ENCODE measurements at regions not wholly inside any gene's neighbourhood (a gene's known extent, or its start where the extent isn't known, plus 50 kb on each side); places are given as distances from the start of the nearest gene placed in this dataset.

DNA sequence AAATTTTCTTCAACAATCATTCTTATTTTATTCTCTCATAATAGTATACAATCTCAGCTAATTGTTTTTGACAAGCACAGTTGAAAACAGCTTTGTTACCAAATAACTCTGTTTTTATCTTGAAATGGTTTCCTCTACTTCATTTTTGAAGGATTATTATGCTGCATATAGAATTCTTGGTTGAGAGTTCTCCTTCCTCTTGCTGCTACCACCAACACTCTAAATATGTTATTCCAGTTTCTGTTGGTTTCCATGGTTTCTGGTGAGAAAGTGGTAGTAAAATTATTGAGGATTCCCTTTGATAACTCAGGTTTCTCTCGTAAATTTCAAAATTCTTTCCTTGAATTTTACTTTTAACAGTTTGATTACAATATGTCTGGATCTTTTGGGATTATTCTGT is 1725.9 kb downstream of the PCDH9 start (continued):
- TF ChIP-seq, protein P1, sequence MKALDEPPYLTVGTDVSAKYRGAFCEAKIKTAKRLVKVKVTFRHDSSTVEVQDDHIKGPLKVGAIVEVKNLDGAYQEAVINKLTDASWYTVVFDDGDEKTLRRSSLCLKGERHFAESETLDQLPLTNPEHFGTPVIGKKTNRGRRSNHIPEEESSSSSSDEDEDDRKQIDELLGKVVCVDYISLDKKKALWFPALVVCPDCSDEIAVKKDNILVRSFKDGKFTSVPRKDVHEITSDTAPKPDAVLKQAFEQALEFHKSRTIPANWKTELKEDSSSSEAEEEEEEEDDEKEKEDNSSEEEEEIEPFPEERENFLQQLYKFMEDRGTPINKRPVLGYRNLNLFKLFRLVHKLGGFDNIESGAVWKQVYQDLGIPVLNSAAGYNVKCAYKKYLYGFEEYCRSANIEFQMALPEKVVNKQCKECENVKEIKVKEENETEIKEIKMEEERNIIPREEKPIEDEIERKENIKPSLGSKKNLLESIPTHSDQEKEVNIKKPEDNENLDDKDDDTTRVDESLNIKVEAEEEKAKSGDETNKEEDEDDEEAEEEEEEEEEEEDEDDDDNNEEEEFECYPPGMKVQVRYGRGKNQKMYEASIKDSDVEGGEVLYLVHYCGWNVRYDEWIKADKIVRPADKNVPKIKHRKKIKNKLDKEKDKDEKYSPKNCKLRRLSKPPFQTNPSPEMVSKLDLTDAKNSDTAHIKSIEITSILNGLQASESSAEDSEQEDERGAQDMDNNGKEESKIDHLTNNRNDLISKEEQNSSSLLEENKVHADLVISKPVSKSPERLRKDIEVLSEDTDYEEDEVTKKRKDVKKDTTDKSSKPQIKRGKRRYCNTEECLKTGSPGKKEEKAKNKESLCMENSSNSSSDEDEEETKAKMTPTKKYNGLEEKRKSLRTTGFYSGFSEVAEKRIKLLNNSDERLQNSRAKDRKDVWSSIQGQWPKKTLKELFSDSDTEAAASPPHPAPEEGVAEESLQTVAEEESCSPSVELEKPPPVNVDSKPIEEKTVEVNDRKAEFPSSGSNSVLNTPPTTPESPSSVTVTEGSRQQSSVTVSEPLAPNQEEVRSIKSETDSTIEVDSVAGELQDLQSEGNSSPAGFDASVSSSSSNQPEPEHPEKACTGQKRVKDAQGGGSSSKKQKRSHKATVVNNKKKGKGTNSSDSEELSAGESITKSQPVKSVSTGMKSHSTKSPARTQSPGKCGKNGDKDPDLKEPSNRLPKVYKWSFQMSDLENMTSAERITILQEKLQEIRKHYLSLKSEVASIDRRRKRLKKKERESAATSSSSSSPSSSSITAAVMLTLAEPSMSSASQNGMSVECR (CRISPR knock-in tag; IDR thresholded peaks at IDR 0.05; ENCODE audit: borderline replicate concordance) = no peak

DNA sequence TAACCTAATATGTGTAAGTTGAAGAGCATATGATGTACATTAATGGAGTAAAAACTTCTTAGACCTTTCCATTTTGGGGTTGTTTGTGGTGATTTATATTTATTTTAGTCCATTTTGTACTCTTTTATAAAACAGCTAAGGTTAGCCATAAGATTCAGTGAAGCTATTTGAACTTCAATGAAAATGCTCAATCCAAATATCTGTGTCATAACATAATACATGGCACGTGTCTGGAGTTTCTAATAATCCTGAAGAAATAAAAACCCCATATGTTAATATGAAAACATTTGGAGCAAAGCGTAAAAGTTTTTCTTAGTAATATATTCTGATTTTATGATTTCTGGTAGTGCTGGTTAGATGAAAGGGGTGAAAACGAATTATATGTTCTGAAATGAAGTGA is 1729.7 kb downstream of the PCDH9 start:
- no peak overlapping the region for H3K27ac Mint-ChIP-seq
- no peaks in the 10 kb centered on the region for H3K27me3 Mint-ChIP-seq (ENCODE audit: low read depth)
- no peaks in the 10 kb centered on the region for H3K36me3 Mint-ChIP-seq
- H3K9me3 Mint-ChIP-seq = peaks cover 11% of the 10 kb centered on the region
- no peak for DNase-seq (ENCODE audit: low spot score)
- ChIA-PET POLR2A (no interaction called here), CTCF (no interaction called here)
- H3K4me1 Mint-ChIP-seq = no peaks in the 10 kb centered on the region
- no peak overlapping the region for H3K4me3 Mint-ChIP-seq
- ATAC-seq = no peak
- TF ChIP-seq, protein P2, sequence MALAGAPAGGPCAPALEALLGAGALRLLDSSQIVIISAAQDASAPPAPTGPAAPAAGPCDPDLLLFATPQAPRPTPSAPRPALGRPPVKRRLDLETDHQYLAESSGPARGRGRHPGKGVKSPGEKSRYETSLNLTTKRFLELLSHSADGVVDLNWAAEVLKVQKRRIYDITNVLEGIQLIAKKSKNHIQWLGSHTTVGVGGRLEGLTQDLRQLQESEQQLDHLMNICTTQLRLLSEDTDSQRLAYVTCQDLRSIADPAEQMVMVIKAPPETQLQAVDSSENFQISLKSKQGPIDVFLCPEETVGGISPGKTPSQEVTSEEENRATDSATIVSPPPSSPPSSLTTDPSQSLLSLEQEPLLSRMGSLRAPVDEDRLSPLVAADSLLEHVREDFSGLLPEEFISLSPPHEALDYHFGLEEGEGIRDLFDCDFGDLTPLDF (CRISPR knock-in tag; IDR thresholded peaks at IDR 0.05) = no peak
- TF ChIP-seq, protein P3, sequence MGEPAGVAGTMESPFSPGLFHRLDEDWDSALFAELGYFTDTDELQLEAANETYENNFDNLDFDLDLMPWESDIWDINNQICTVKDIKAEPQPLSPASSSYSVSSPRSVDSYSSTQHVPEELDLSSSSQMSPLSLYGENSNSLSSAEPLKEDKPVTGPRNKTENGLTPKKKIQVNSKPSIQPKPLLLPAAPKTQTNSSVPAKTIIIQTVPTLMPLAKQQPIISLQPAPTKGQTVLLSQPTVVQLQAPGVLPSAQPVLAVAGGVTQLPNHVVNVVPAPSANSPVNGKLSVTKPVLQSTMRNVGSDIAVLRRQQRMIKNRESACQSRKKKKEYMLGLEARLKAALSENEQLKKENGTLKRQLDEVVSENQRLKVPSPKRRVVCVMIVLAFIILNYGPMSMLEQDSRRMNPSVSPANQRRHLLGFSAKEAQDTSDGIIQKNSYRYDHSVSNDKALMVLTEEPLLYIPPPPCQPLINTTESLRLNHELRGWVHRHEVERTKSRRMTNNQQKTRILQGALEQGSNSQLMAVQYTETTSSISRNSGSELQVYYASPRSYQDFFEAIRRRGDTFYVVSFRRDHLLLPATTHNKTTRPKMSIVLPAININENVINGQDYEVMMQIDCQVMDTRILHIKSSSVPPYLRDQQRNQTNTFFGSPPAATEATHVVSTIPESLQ (CRISPR knock-in tag; IDR thresholded peaks at IDR 0.05) = no peak
- TF ChIP-seq, protein P4, sequence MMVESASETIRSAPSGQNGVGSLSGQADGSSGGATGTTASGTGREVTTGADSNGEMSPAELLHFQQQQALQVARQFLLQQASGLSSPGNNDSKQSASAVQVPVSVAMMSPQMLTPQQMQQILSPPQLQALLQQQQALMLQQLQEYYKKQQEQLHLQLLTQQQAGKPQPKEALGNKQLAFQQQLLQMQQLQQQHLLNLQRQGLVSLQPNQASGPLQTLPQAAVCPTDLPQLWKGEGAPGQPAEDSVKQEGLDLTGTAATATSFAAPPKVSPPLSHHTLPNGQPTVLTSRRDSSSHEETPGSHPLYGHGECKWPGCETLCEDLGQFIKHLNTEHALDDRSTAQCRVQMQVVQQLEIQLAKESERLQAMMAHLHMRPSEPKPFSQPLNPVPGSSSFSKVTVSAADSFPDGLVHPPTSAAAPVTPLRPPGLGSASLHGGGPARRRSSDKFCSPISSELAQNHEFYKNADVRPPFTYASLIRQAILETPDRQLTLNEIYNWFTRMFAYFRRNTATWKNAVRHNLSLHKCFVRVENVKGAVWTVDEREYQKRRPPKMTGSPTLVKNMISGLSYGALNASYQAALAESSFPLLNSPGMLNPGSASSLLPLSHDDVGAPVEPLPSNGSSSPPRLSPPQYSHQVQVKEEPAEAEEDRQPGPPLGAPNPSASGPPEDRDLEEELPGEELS (CRISPR knock-in tag; IDR thresholded peaks at IDR 0.05) = no peak
- TF ChIP-seq ZBTB21 (CRISPR knock-in tag; IDR thresholded peaks at IDR 0.05; ENCODE audit: borderline replicate concordance) (no peak), ZNF138 (CRISPR knock-in tag; conservative IDR thresholded peaks at IDR 0.05) (no peak), NFE2L1 (CRISPR knock-in tag; IDR thresholded peaks at IDR 0.05) (no peak), JAZF1 (CRISPR knock-in tag; IDR thresholded peaks at IDR 0.05) (no peak), CREM (CRISPR knock-in tag; IDR thresholded peaks at IDR 0.05) (no peak), ZNF671 (CRISPR knock-in tag; IDR thresholded peaks at IDR 0.05) (no peak)
- TF ChIP-seq, protein P5, sequence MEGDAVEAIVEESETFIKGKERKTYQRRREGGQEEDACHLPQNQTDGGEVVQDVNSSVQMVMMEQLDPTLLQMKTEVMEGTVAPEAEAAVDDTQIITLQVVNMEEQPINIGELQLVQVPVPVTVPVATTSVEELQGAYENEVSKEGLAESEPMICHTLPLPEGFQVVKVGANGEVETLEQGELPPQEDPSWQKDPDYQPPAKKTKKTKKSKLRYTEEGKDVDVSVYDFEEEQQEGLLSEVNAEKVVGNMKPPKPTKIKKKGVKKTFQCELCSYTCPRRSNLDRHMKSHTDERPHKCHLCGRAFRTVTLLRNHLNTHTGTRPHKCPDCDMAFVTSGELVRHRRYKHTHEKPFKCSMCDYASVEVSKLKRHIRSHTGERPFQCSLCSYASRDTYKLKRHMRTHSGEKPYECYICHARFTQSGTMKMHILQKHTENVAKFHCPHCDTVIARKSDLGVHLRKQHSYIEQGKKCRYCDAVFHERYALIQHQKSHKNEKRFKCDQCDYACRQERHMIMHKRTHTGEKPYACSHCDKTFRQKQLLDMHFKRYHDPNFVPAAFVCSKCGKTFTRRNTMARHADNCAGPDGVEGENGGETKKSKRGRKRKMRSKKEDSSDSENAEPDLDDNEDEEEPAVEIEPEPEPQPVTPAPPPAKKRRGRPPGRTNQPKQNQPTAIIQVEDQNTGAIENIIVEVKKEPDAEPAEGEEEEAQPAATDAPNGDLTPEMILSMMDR (IDR thresholded peaks at IDR 0.05) = no peak
- TF ChIP-seq, protein P6, sequence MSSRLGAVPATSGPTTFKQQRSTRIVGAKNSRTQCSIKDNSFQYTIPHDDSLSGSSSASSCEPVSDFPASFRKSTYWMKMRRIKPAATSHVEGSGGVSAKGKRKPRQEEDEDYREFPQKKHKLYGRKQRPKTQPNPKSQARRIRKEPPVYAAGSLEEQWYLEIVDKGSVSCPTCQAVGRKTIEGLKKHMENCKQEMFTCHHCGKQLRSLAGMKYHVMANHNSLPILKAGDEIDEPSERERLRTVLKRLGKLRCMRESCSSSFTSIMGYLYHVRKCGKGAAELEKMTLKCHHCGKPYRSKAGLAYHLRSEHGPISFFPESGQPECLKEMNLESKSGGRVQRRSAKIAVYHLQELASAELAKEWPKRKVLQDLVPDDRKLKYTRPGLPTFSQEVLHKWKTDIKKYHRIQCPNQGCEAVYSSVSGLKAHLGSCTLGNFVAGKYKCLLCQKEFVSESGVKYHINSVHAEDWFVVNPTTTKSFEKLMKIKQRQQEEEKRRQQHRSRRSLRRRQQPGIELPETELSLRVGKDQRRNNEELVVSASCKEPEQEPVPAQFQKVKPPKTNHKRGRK (CRISPR knock-in tag; IDR thresholded peaks at IDR 0.05; ENCODE audit: borderline replicate concordance) = no peak
- TF ChIP-seq, protein P7, sequence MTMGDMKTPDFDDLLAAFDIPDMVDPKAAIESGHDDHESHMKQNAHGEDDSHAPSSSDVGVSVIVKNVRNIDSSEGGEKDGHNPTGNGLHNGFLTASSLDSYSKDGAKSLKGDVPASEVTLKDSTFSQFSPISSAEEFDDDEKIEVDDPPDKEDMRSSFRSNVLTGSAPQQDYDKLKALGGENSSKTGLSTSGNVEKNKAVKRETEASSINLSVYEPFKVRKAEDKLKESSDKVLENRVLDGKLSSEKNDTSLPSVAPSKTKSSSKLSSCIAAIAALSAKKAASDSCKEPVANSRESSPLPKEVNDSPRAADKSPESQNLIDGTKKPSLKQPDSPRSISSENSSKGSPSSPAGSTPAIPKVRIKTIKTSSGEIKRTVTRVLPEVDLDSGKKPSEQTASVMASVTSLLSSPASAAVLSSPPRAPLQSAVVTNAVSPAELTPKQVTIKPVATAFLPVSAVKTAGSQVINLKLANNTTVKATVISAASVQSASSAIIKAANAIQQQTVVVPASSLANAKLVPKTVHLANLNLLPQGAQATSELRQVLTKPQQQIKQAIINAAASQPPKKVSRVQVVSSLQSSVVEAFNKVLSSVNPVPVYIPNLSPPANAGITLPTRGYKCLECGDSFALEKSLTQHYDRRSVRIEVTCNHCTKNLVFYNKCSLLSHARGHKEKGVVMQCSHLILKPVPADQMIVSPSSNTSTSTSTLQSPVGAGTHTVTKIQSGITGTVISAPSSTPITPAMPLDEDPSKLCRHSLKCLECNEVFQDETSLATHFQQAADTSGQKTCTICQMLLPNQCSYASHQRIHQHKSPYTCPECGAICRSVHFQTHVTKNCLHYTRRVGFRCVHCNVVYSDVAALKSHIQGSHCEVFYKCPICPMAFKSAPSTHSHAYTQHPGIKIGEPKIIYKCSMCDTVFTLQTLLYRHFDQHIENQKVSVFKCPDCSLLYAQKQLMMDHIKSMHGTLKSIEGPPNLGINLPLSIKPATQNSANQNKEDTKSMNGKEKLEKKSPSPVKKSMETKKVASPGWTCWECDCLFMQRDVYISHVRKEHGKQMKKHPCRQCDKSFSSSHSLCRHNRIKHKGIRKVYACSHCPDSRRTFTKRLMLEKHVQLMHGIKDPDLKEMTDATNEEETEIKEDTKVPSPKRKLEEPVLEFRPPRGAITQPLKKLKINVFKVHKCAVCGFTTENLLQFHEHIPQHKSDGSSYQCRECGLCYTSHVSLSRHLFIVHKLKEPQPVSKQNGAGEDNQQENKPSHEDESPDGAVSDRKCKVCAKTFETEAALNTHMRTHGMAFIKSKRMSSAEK (CRISPR knock-in tag; IDR thresholded peaks at IDR 0.05; ENCODE audit: borderline replicate concordance) = no peak
- TF ChIP-seq, protein P8, sequence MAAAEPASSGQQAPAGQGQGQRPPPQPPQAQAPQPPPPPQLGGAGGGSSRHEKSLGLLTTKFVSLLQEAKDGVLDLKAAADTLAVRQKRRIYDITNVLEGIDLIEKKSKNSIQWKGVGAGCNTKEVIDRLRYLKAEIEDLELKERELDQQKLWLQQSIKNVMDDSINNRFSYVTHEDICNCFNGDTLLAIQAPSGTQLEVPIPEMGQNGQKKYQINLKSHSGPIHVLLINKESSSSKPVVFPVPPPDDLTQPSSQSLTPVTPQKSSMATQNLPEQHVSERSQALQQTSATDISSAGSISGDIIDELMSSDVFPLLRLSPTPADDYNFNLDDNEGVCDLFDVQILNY (CRISPR knock-in tag; IDR thresholded peaks at IDR 0.05) = no peak
